HUDEP-2 (cell line): ENCODE measurements at regions not wholly inside any gene's neighbourhood (a gene's known extent, or its start where the extent isn't known, plus 50 kb on each side); places are given as distances from the start of the nearest gene placed in this dataset.
"Not testable (repeated sequence)": the region's sequence is repeated elsewhere in the genome, so short reads cannot be mapped to it uniquely, and the experiment has no call there.

Source experiments
- DNase-seq, 76 experiments: peaks; one replicate each; lab custom pipeline; 2025; ENCODE audit not compliant: unreplicated experiment in 76 of 76; lab: John Stamatoyannopoulos, UW

DNA sequence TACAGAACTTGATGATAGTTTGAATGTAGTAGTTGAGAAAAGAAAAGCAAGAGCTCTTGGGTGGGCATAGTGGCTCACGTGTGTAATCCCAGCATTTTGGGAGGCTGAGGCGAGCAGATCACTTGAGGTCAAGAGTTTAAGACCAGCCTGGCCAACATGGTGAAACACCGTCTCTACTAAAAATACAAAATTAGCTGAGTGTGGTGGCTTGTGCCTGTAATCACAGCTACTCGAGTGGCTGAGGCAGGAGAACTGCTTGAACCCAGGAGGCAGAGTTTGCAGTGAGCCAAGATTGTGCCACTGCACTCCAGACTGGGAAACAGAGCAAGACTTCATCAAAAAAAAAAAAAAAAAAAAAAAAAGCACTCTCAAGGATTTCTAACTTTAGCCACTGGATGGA is 900.2 kb upstream of the WWC1 start:
- not testable (repeated sequence) for DNase-seq

- no peak for DNase-seq
Measured at GRCh38 chr5:167392240-167392639, 899.2 kb upstream of the WWC1 start.

- DNase-seq, result no peak
Measured at GRCh38 chr5:167393358-167393757, 898.1 kb upstream of the WWC1 start.

DNA sequence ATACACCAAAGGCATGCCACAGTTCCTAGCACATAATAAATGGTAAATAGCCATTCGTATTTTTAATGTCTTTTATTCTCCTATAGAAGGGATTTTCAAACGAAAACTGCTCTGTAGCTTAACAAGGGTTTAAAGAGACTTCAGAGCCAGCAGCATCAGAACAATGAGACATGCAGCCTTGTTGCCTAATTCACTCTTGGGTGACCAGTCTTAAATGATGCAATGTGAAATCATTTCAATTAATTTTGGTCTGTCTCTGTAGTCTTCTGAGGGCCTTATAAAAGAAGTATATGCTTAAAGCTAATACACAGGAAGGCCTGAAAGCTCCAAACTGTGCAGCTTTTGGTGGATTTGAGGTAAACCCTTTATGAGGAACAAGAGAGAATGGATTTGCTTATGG is 888.8 kb upstream of the WWC1 start:
- DNase-seq, result no peak

GRCh38 chr5:167406513-167406912 is 884.9 kb upstream of the WWC1 start:
- DNase-seq, result no peak

- no peak for DNase-seq
Measured at GRCh38 chr5:167412556-167412955, 878.9 kb upstream of the WWC1 start.

GRCh38 chr5:167413506-167413905 is 877.9 kb upstream of the WWC1 start:
- no peak for DNase-seq

- DNase-seq, result no peak
Measured at GRCh38 chr5:167414611-167415010, 876.8 kb upstream of the WWC1 start.

DNA sequence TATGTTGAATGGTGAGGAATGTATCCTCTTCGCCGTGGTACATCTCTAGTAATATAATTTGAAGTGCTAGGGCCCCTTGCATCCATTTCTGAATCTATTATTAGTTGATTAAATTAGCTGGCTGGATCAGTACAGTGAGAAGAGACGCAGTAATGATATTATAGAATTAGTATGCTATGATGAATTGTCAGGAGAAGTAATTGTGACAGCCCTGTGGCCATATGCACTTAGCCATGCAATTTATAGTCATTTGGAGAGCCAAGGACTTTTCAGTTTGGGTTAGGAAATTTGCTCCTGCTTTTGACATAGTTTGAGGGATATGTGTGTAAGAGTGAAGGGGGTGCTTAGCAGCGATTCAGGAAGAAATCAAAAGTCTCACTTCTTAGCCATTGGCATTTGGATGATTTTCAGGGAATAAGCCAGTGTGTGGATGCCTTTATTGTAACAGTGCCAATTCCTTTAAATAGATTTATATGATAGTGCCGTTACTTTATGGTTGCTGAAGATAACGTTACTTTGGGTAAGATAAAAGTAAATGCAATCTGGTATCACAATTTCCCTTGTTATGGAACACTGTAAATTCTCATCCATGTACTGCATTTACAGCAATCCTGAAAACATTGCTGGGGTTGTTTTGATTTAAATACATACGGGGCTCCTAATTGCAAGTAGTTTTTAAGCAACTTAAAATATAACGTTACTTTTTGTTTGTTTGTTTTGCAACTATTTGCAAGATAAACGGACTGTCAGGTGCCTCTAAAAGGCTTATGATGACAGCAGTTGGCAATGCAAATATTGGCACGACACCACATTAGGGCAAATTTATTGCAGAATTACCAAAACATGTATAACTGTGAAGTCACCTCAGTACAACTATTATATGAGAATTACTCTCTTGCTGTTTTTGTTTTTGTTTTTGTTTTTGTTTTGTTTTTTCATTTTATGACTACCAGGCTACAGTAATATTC is 875.4 kb upstream of the WWC1 start:
- no peak for DNase-seq

DNA sequence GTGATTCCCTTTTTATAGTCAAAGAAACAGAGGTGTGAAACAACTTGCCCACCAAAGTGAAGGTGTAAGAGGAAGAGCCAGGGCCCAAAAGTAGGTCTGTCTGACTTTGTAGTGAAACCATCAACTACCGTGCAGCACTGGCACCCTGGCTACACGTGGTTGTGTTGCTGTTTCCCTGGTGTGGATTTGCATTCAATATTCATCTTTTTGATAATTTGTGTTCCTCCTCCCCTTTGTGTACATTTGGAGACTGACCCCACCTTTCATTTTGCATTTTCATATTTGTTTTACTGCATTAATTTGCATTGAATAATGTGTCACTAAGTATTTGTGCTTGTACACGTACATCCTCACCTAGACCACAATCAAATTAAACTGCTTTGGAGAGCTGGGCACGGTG is 873.8 kb upstream of the WWC1 start:
- DNase-seq, result no peak

GRCh38 chr5:167425161-167425560 is 866.3 kb upstream of the WWC1 start:
- DNase-seq, result no peak

DNA sequence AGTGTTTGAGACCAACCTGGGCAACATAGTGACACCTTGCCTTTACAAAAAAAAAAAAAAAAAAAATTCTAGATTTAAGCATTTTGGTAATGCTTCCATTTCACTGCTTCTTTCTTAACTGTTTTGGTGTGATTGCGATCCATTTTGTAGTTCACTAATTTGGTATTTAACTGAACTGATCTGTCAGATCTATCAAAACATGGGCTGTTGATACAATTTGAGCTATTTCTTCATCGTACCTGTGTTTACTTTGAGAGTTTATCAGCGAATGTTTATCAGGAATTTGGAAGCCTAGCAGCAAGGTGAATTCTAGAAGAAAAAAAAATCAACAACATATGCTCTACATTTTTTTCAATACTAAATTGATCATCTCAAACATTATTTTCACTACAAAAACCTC is 864.9 kb upstream of the WWC1 start:
- DNase-seq, result no peak

GRCh38 chr5:167427641-167428040 is 863.8 kb upstream of the WWC1 start:
- not testable (repeated sequence) for DNase-seq

GRCh38 chr5:167440846-167441245 is 850.6 kb upstream of the WWC1 start:
- no peak for DNase-seq

DNA sequence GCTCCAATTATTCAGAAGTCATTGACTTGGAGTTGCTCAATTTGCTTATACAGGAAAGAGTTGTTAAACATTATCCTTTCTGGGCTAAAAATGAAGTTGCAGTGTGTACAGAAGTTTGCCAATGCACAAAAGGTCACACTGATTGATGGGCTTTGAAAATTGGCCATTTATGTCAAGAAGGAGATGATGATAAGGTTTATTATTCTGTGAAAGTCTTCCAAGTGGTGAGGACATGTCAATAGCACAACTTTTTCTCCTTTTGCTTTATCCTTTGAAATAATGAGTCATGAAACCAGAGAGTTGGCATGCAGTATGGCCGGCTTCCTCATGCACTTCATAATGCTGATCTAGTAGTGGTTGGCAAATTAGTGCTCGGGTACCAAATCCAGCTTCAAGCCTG is 848.5 kb upstream of the WWC1 start:
- no peak for DNase-seq

- DNase-seq, result no peak
Measured at GRCh38 chr5:167447466-167448375, 843.7 kb upstream of the WWC1 start.

DNA sequence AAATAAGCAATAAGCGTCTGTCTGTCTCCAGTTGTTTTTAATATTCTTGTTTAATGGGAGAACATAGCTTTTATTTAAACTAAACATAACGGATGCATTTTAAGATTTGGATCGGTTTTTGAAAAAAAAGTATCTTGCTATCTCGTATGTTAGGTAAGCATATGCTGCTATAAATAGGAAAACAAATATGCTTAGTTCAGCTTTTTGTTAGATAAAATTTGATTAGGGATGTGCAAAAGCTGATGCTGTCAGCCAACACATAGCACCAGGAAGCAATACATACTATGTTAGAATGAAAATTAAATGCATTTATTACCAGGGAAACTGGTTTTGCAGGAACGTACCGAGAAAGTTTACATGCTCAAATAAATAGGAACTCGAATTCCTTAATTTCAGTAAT is 843.1 kb upstream of the WWC1 start:
- DNase-seq, result no peak

GRCh38 chr5:167451076-167451475 is 840.4 kb upstream of the WWC1 start:
- no peak for DNase-seq

GRCh38 chr5:167452136-167452535 is 839.3 kb upstream of the WWC1 start:
- DNase-seq, result no peak

DNA sequence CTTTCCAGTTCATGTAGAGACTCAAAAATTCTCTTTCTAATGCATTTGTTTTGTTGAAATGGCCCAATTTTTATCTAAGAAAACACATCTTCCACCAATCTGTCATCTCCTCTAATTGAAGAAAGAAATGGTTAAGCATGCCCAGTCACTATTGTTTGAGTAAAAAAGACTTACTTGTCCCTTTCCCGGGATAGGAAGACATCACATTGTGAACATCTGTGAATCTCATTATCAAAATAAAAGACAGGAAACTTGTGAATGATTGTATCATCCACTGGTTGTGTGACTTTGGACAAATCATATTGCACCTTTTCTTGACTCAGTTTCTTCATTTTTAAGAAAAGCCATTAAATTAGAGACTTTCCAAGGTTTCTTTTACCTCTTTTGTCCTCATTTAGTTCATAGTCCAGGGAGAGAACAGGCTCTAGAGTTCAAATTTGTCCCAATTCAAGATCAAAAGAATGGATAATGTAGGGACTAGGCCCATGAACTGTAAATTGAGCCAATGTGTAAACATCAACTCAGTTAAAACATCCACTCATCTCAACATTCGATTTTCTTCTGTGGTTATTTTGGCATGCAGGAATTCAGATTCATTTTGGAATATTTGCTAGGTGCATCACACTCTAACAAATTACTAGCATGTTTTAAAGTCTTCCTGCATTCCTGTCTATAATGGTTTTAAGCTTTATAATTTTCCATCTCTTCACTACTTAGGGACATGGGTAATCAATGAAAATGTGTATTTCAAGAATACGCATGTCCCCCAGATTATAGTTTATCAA is 838.0 kb upstream of the WWC1 start:
- no peak for DNase-seq

GRCh38 chr5:167458412-167458811 is 833.0 kb upstream of the WWC1 start:
- no peak for DNase-seq
